Activated naive CD8-positive, alpha-beta T cell treated with anti-CD3 and anti-CD28 coated beads, Interleukin-2, amount 50 U/mL, for 24 hours (primary cell): ENCODE measurements at regions not wholly inside any gene's neighbourhood (a gene's known extent, or its start where the extent isn't known, plus 50 kb on each side); places are given as distances from the start of the nearest gene placed in this dataset.
"Not testable (repeated sequence)": the region's sequence is repeated elsewhere in the genome, so short reads cannot be mapped to it uniquely, and the experiment has no call there.

Source experiments
- ATAC-seq: fragments of 150-1000 bp; cut with Tn5 transposase; one replicate; pipeline ENCODE4 v1.10.0; 2021
- DNase-seq: peaks from one replicate; pipeline ENCODE4 v3.0.0; 2021
- H3K27ac Mint-ChIP-seq: one replicate; pipeline ENCODE4 v1.8.0; 2021; ENCODE audit warnings: mild to moderate bottlenecking, mixed read lengths
- H3K27me3 Mint-ChIP-seq: one replicate; pipeline ENCODE4 v1.8.0; 2021; ENCODE audit warnings: mixed read lengths
- H3K36me3 Mint-ChIP-seq: one replicate; pipeline ENCODE4 v1.8.0; 2021; ENCODE audit warnings: low read depth, mixed read lengths
- H3K4me1 Mint-ChIP-seq: one replicate; pipeline ENCODE4 v1.8.0; 2021; ENCODE audit warnings: mixed read lengths
- H3K4me3 Mint-ChIP-seq: one replicate; pipeline ENCODE4 v1.8.0; 2021; ENCODE audit warnings: mild to moderate bottlenecking, moderate library complexity, mixed read lengths
- H3K9me3 Mint-ChIP-seq: one replicate; pipeline ENCODE4 v1.8.0; 2021; ENCODE audit warnings: mixed read lengths

DNA sequence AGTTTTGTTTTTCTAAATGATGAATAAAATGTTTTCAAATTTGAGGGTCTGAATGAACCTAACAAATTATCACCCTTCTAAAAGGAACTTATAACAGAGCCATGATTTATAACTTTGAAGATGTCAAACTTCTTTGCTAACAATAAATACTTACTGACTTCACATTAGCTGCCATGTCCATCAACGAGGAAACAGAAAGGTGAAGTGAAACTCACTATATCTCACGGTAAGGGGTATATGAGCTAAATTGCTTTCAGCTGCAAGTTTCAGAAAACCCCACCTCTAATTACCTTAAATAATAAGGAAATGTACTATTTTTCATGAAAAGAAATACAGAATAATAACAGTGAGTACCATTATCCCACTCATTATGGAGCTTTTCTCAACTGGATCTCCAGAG is 350.8 kb upstream of the NT5C1B start:
- H3K4me3 Mint-ChIP-seq: no peak overlapping the region

DNA sequence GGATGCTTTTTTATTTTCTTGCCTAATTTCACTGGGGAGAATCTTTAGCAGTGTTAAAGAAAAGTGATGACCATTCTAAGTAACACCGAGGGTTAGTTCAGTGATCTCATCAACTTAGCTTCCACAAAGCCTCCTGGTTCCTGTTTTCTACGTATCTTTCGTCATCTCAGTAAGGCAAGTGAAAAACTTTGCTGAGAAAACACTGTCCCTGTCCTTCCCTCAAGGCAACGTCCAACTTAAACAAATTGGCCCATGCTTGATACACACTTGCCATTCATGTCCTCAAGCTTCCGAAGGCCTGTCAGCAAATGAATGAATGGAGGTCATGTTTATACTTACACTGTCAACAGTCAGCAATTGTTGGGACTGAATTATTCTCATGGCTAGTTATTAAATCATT is 350.4 kb upstream of the NT5C1B start:
- not testable (repeated sequence) for H3K9me3 Mint-ChIP-seq, H3K36me3 Mint-ChIP-seq, DNase-seq, ATAC-seq, H3K4me1 Mint-ChIP-seq, H3K27me3 Mint-ChIP-seq, H3K27ac Mint-ChIP-seq, H3K4me3 Mint-ChIP-seq

More for the DNA sequence above, 350.8 kb upstream of the NT5C1B start:
- H3K27ac Mint-ChIP-seq: no peak overlapping the region
- DNase-seq: no peak
- no peak for ATAC-seq
- no peaks in the 10 kb centered on the region for H3K27me3 Mint-ChIP-seq
- no peaks in the 10 kb centered on the region for H3K9me3 Mint-ChIP-seq
- no peaks in the 10 kb centered on the region for H3K36me3 Mint-ChIP-seq
- no peaks in the 10 kb centered on the region for H3K4me1 Mint-ChIP-seq

DNA sequence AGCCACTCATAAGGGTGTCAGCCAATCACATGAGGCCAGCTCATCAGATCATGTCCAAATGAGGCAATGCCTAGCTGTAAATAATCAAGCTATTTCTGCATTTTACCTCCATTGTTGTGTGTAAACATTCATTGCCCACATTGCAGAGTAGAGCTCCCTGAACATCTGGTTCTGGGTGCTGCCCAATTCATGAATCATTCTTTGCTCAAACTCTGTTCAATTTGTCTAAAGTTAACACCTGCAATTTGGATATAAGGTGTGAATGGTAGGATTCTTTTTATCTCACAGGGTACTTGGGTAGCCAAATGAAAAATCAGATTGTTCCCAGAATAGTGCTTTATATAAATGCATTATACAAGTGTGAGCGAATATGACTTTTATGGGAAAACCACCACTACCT is 345.5 kb upstream of the NT5C1B start:
- no peak for ATAC-seq

DNA sequence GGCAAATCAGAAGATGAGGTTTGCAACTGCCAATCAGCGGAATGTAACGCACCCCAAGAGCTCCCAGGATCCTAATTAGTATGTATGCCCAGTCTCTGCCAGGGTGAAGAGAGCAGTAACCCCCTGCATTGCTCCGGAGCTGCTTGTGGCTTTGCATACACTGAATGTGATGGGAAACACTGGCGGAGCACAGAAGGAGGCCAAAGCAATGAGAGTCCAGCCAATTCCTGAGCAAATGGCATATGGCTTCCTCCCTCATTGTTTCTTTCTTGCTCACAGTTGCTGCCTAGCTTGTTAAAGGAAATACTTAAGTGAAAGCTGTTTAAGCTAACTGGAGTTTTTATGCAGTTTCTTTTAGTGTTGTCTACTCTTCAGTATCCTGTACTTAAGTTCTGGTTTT is 343.5 kb upstream of the NT5C1B start:
- H3K27me3 Mint-ChIP-seq: no peaks in the 10 kb centered on the region
- no peaks in the 10 kb centered on the region for H3K36me3 Mint-ChIP-seq
- ATAC-seq (no peak), DNase-seq (no peak)
- no peak overlapping the region for H3K27ac Mint-ChIP-seq
- H3K4me1 Mint-ChIP-seq: no peaks in the 10 kb centered on the region
- H3K9me3 Mint-ChIP-seq: no peaks in the 10 kb centered on the region
- H3K4me3 Mint-ChIP-seq: no peak overlapping the region

More for the DNA sequence above, 345.5 kb upstream of the NT5C1B start:
- Mint-ChIP-seq H3K27ac (no peak overlapping the region), H3K9me3 (no peaks in the 10 kb centered on the region), H3K4me3 (no peak overlapping the region), H3K36me3 (no peaks in the 10 kb centered on the region), H3K27me3 (no peaks in the 10 kb centered on the region), H3K4me1 (no peaks in the 10 kb centered on the region)
- DNase-seq: no peak

DNA sequence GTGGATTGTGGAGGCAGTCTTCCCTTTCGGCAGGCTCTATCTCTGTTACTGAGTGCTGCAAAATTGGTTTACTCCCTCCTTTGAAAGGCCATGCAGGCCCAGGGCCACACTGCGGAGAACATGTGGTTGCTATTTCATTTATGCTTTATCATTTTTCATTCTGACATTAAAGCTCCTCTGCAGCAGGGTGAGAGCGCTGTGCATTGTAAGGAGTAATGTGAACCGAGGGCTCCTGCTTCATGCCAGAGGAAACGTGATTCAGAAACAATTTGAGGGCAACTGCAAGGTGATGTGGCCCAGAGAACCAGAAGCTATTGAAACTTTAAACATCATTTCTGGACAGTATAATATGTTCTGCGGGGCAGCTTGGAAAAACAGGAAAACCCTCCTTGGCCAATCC is 341.6 kb upstream of the NT5C1B start:
- no peaks in the 10 kb centered on the region for H3K27me3 Mint-ChIP-seq
- DNase-seq (no peak), ATAC-seq (no peak)
- H3K4me3 Mint-ChIP-seq: no peak overlapping the region
- peaks cover 3% of the 10 kb centered on the region for H3K36me3 Mint-ChIP-seq
- H3K27ac Mint-ChIP-seq: no peak overlapping the region
- H3K4me1 Mint-ChIP-seq: no peaks in the 10 kb centered on the region
- H3K9me3 Mint-ChIP-seq: peaks cover 5% of the 10 kb centered on the region

DNA sequence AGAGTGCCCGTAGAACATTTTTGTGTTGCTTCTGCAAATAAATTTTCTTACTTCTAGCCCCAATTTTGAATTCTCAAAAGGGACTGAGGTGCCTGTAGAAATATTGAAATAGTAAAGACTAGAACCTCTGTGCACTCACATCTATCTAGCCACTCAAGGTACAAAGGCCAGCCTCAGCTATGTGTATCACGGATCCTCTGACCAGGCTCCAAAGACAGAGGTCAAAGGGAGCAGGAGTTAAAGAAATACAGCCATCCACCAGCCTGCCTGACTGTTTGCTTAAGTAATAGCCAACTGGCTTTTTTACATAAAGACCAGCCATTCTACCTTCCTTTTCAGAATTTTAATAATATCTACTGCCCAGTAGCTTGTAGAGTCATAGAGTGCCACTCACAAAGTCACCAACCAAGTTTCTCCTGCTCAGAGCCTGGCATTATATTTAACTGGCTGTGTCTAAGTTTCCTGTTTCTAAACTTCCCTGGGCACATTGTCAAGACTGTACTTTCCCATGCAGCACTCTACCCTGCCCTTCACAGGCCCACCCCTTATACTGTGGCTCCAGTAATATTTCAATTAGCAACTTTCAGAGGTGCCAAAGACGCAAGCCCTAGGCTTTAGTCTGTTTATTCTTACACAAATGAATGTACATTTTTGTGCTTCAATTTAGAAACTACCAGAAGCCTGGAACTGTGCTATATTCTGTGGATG is 338.3 kb upstream of the NT5C1B start:
- DNase-seq: no peak
- ATAC-seq: no peak
- peaks cover 3% of the 10 kb centered on the region for H3K36me3 Mint-ChIP-seq
- no peak overlapping the region for H3K27ac Mint-ChIP-seq
- no peak overlapping the region for H3K4me3 Mint-ChIP-seq
- H3K27me3 Mint-ChIP-seq: no peaks in the 10 kb centered on the region
- peaks cover 5% of the 10 kb centered on the region for H3K9me3 Mint-ChIP-seq
- H3K4me1 Mint-ChIP-seq: no peaks in the 10 kb centered on the region

DNA sequence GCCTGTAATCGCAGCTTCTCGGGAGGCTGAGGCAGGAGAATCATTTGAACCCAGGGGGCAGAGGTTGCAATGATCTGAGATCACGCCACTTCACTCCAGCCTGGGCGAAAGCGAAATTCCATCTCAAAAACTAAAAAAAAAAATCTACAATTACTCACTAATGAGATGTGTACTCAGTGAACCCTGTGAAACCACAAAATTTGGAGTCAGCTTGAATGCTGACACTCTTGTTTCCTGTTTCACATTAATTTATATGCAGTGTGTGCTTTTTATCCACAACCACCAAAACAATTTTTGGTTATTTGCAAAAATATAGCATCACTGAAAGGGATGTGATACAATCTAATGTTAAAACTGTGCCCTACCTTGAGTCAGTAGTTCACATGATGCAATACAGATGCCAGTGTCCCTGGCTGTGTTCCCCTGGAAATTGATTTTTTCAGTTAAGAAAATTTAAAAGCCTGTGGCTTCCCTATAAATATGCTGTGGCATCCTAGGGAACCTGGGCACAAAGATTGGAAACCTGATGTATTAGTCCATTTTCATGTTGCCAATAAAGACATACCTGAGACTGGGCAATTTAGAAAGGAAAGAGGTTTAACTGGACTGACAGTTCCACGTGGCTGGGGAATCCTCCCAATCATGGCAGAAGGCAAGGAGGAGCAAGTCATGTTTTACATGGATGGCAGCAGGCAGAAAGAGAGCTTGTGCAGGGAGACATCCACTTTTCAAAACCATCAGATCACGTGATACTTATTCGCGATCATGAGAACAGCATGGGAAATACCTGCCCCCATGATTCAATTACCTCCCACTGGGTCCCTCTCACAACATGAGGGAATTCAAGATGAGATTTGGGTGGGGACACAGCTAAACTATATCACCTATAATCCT is 337.5 kb upstream of the NT5C1B start:
- H3K27ac Mint-ChIP-seq: no peak overlapping the region
- no peaks in the 10 kb centered on the region for H3K27me3 Mint-ChIP-seq
- H3K36me3 Mint-ChIP-seq: peaks cover 7% of the 10 kb centered on the region
- ATAC-seq (no peak), DNase-seq (no peak)
- H3K9me3 Mint-ChIP-seq: peaks cover 5% of the 10 kb centered on the region
- no peaks in the 10 kb centered on the region for H3K4me1 Mint-ChIP-seq
- no peak overlapping the region for H3K4me3 Mint-ChIP-seq

DNA sequence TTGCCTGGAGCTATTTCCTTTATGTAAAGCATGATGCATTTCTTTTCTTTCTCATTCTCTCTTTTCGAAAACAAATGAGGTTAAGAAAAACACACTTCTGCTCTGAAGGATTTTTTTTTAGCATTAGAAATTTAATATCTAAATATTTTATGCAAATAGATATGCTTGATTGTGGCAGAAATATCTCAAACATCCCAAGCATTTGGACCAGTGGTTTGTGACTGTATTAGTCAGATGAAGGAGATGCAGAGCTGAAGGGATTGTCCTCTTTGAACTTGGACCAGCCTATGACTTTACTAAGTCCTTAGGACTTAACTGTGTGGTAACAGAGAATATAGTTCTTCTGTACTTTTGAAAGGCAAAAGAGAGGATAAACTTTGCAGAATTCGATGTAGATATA is 335.9 kb upstream of the NT5C1B start:
- H3K27ac Mint-ChIP-seq: no peak overlapping the region
- no peak for ATAC-seq

DNA sequence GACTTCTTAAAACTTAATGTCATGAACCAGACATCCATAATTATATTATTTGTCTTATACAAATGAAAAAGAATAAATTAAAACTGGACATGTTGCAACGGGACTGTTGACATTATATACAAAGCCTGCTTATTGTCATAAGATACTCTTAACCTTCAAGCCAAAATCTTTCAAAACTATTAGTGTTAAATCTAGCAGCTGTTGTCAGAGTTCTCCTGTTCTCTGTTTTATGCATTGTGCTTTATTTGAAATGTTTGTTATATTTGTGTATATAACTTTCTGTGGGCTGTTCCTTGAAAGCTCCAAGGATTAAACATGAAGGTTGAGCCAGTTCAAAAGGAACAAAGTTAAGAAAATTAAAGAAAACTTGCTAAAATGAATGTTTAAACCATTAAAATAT is 335.5 kb upstream of the NT5C1B start:
- Mint-ChIP-seq H3K36me3 (peaks cover 9% of the 10 kb centered on the region), H3K27me3 (no peaks in the 10 kb centered on the region), H3K27ac (no peak overlapping the region), H3K4me1 (no peaks in the 10 kb centered on the region), H3K9me3 (peaks cover 5% of the 10 kb centered on the region), H3K4me3 (no peak overlapping the region)
- ATAC-seq (no peak), DNase-seq (no peak)

More for the DNA sequence above, 335.9 kb upstream of the NT5C1B start:
- no peak overlapping the region for H3K4me3 Mint-ChIP-seq
- no peaks in the 10 kb centered on the region for H3K4me1 Mint-ChIP-seq
- DNase-seq: no peak
- no peaks in the 10 kb centered on the region for H3K27me3 Mint-ChIP-seq
- peaks cover 9% of the 10 kb centered on the region for H3K36me3 Mint-ChIP-seq
- peaks cover 5% of the 10 kb centered on the region for H3K9me3 Mint-ChIP-seq

DNA sequence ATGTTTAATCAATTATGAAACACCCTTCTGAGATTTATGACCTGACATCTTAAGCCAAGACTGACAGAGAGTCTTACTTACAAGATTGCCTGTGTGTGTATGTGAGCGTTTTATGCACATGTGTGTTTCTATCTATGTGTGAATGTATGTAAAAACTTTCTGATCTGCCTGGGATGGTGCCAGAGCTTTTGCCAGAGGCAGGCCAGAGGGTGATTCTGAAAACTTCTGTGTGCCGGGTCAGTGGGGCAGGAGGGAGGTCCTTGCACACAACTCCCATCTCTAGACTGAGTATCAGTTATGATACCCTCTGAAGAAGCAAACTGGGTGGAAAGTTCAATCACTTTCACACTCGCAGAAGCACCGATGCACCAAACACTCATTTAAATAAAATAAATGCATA is 335.0 kb upstream of the NT5C1B start:
- no peak overlapping the region for H3K4me3 Mint-ChIP-seq
- H3K36me3 Mint-ChIP-seq: peaks cover 9% of the 10 kb centered on the region
- ATAC-seq: no peak
- peaks cover 5% of the 10 kb centered on the region for H3K9me3 Mint-ChIP-seq
- H3K4me1 Mint-ChIP-seq: no peaks in the 10 kb centered on the region
- H3K27me3 Mint-ChIP-seq: no peaks in the 10 kb centered on the region
- no peak for DNase-seq
- H3K27ac Mint-ChIP-seq: no peak overlapping the region

DNA sequence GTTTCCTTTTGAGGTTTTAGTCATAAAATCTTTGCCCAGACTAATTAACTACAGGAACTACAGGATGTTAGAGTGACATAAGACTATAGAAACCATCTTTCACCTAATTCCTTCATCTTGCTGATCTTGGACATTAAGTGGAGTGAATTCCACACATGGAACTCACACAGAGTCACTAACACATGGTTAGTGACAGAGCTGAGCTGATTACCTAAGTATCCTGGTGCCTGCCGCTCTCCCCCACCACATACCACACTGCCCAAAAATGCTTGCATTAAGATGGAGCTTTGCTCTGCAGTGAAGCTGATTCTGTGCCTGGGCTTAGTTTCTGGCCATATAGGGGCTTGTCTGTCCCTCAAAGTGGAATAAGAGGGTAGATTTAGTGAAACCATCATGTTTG is 332.9 kb upstream of the NT5C1B start:
- H3K9me3 Mint-ChIP-seq: peaks cover 5% of the 10 kb centered on the region
- H3K4me3 Mint-ChIP-seq: no peak overlapping the region
- no peak for ATAC-seq
- H3K27me3 Mint-ChIP-seq: no peaks in the 10 kb centered on the region
- no peaks in the 10 kb centered on the region for H3K4me1 Mint-ChIP-seq
- DNase-seq: no peak
- H3K36me3 Mint-ChIP-seq: peaks cover 9% of the 10 kb centered on the region
- no peak overlapping the region for H3K27ac Mint-ChIP-seq

DNA sequence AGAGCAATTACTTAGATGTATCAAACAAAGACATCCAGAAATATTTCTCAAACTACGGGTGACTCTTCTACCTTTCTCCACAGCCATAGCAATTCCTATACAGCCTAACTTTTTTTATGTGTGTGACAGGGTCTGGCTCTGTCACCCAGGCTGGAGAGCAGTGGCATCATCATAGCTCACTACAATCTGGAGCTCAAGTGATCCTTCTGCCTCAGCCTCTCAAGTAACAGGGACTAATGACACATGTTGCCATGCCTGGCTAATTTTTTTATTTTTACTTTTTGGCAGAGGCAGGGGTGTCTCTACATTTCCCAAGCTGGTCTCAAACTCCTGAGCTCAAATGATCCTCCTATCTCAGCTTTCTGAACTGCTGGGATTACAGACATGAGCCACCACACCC is 328.9 kb upstream of the NT5C1B start:
- Mint-ChIP-seq H3K4me1 (no peaks in the 10 kb centered on the region), H3K27me3 (no peaks in the 10 kb centered on the region), H3K27ac (no peak overlapping the region), H3K4me3 (no peak overlapping the region), H3K9me3 (no peaks in the 10 kb centered on the region), H3K36me3 (peaks cover 6% of the 10 kb centered on the region)
- DNase-seq (no peak), ATAC-seq (no peak)

DNA sequence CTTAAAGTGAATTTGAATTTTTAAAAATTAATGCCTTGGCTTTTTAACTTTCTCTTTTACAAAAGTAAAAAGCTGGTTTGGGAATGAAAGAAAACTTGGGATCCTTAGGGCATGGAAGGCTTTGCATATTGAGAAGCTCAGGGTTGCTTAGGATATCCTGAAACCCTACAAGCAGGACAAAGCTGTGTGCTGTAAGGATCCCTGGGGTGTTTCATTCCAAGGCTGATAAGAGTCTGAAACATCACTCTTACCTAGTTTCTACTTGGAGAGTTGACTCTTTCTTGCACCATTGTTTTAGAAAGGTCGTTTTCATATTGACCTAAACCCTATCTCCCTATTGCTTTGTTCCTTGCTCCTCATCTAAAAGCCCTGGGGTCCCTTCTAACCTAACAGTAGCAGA is 325.9 kb upstream of the NT5C1B start:
- H3K36me3 Mint-ChIP-seq: no peaks in the 10 kb centered on the region
- no peak overlapping the region for H3K27ac Mint-ChIP-seq
- DNase-seq (no peak), ATAC-seq (no peak)
- H3K4me1 Mint-ChIP-seq: no peaks in the 10 kb centered on the region
- H3K9me3 Mint-ChIP-seq: no peaks in the 10 kb centered on the region
- H3K4me3 Mint-ChIP-seq: no peak overlapping the region
- H3K27me3 Mint-ChIP-seq: no peaks in the 10 kb centered on the region

DNA sequence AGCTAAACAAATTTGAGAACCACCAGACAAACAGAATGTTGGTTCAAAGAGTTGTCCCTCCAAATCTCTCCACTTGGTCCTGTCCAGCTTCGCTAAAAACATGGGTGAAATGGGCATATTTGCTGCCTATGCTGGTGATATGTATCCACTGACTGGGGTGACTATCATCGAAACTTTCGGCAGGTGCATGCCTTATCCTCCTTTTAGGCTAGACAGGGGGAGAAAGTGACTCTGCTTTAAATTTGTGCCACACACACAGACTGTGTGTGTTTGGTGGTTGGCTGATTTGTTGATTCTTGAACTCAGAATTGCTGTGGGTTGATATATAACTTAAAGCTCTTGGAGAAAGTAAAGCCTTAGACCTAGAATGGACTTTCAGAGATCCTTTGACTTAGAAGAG is 324.1 kb upstream of the NT5C1B start:
- ATAC-seq (no peak), DNase-seq (no peak)
- Mint-ChIP-seq H3K4me1 (no peaks in the 10 kb centered on the region), H3K27me3 (no peaks in the 10 kb centered on the region), H3K9me3 (no peaks in the 10 kb centered on the region), H3K27ac (no peak overlapping the region), H3K36me3 (no peaks in the 10 kb centered on the region), H3K4me3 (no peak overlapping the region)

DNA sequence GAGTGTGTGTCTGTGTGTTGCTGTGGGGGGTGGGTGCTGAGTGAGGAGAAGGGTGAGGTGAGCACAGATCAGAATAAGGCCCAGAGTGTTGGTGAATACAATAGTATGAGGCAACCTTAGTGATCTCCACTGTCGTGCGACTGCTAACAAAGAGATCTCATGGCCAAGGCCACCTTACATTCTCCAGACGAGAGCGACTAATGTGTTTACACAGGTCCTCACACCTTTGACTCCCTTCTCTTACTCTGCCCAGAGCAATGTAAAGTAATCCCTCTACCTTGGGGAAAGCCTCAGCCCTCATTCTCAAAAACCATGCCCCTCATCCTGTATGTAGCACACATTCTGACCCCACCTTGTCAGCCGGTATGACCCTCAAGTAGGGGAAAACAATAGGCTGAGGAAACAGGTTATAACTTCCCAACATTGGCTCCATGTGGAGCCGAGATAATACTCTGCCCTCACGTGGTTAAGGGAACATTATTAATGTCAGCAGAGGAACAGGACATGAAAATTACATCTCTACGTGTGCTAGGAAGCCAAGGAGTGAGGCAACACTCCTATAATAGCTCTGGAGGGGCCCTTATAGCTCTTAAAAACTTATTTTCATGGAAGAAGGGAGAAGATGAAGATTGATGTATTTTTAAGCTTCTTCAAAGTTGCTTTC is 323.0 kb upstream of the NT5C1B start:
- H3K9me3 Mint-ChIP-seq: no peaks in the 10 kb centered on the region
- H3K4me3 Mint-ChIP-seq: no peak overlapping the region
- H3K36me3 Mint-ChIP-seq: no peaks in the 10 kb centered on the region
- no peaks in the 10 kb centered on the region for H3K27me3 Mint-ChIP-seq
- no peak overlapping the region for H3K27ac Mint-ChIP-seq
- no peak for ATAC-seq
- no peak for DNase-seq
- H3K4me1 Mint-ChIP-seq: no peaks in the 10 kb centered on the region
